K562 (cell line): ENCODE measurements at regions not wholly inside any gene's neighbourhood (a gene's known extent, or its start where the extent isn't known, plus 50 kb on each side); places are given as distances from the start of the nearest gene placed in this dataset.

Source experiments
- ATAC-seq: fragments of 200-7000 bp; cut with Tn5 transposase; 3 replicates; pipeline ENCODE4 v1.9.1; 2020; ENCODE audit warnings: moderate library complexity
- BruUV-seq: library from RNA; stranded (reverse); fragments of 400-500 nt; replicated peaks from 2 replicates; lab custom pipeline; 2021; lab: Mats Ljungman, UMichigan
- CTCF ChIA-PET: fragments of 300-600 bp; formaldehyde crosslinking; extraction: SDS; loops from one replicate; lab custom pipeline; 2021; ENCODE audit warnings: low intra/inter-chr PET ratio; lab: Yijun Ruan, JAX
- POLR2A ChIA-PET: fragments of 300-600, 350-650 bp; sonication (Branson Sonifier 250); formaldehyde crosslinking; extraction: SDS; loops from one replicate; lab custom pipeline; 2021; ENCODE audit warnings: antibody characterized with exemption, inconsistent platforms; lab: Yijun Ruan, JAX
- DNase-seq, 4 experiments: peaks; one replicate each; pipeline versions ENCODE4 v3.0.0 to v3.0.0-alpha.2; 2011 to 2018; ENCODE audit warnings: low spot score in 3 of 4, mixed read lengths in 3 of 4; ENCODE audit errors: extremely low read depth in 1 of 4
- FAIRE-seq: peaks from 2 replicates; lab custom pipeline; 2011; peaks lifted over from hg19 to GRCh38; lab: Jason Lieb, UNC
- H2AFZ ChIP-seq: 2 replicates; pipeline ENCODE4 v1.6.0; 2011; ENCODE audit warnings: low read depth, low read length, control low read depth, inconsistent platforms
- H3K27ac ChIP-seq: fragments of 200-600 bp; 3 replicates; pipeline ENCODE4 v1.8.0; 2011; ENCODE audit warnings: low read depth, mild to moderate bottlenecking, control low read depth, inconsistent platforms, low read length, moderate library complexity, mixed read lengths; ENCODE audit errors: extremely low read depth
- H3K27me3 ChIP-seq, 2 experiments: fragments of 300-600 bp in 1 of 2; 2 replicates in 1 of 2; 3 replicates in 1 of 2; pipeline versions ENCODE4 v1.6.0 to v1.8.0; 2011; ENCODE audit warnings: inconsistent platforms in 2 of 2, low read length in 2 of 2, mild to moderate bottlenecking in 1 of 2, mixed read lengths in 1 of 2, moderate library complexity in 1 of 2; ENCODE audit not compliant: control insufficient read depth in 2 of 2, insufficient read depth in 2 of 2
- H3K36me3 ChIP-seq: fragments of 300-600 bp; 3 replicates; pipeline ENCODE4 v1.8.0; 2011; ENCODE audit warnings: mild to moderate bottlenecking, low read length, inconsistent platforms; ENCODE audit not compliant: control insufficient read depth, insufficient read depth
- H3K4me1 ChIP-seq, 2 experiments: fragments of 200-600 bp in 1 of 2; replicated peaks in 1 of 2; 2 replicates in 1 of 2; 3 replicates in 1 of 2; pipeline versions ENCODE4 v1.5.1 to v1.8.0; 2011; ENCODE audit warnings: inconsistent platforms in 2 of 2, low read length in 2 of 2, mild to moderate bottlenecking in 1 of 2, mixed read lengths in 1 of 2, moderate library complexity in 1 of 2; ENCODE audit not compliant: control insufficient read depth in 2 of 2, insufficient read depth in 2 of 2
- H3K4me2 ChIP-seq: 2 replicates; pipeline ENCODE4 v1.6.1; 2011; ENCODE audit warnings: low read length, control low read depth, inconsistent platforms, mixed read lengths; ENCODE audit not compliant: insufficient read depth
- H3K4me3 ChIP-seq: fragments of 200-600 bp; sonication (generic), shearing (Covaris generic); 2 replicates; pipeline ENCODE4 v1.5.1; 2016; ENCODE audit warnings: control low read depth, inconsistent platforms
- H3K79me2 ChIP-seq: fragments of 200-600 bp; 3 replicates; pipeline ENCODE4 v1.8.0; 2011; ENCODE audit warnings: low read length, inconsistent platforms; ENCODE audit not compliant: control insufficient read depth, insufficient read depth
- H3K9ac ChIP-seq, 2 experiments: 2 replicates each; pipeline versions ENCODE4 v1.6.0 to v1.6.1; 2011; ENCODE audit warnings: low read depth in 2 of 2, low read length in 2 of 2, control low read depth in 1 of 2, inconsistent platforms in 1 of 2, mild to moderate bottlenecking in 1 of 2, mixed read lengths in 1 of 2; ENCODE audit not compliant: insufficient read depth in 1 of 2
- H3K9me1 ChIP-seq: one replicate; pipeline ENCODE4 v1.6.0; 2011; ENCODE audit warnings: inconsistent platforms, mild to moderate bottlenecking, low read length, moderate library complexity; ENCODE audit not compliant: control insufficient read depth, insufficient read depth
- H3K9me3 ChIP-seq: replicated peaks from 2 replicates; pipeline ENCODE4 v1.5.1; 2011; ENCODE audit warnings: low read depth, low read length, inconsistent platforms; ENCODE audit not compliant: control insufficient read depth, insufficient read depth
- H4K20me1 ChIP-seq: replicated peaks from 2 replicates; pipeline ENCODE4 v1.6.1; 2011; ENCODE audit warnings: low read length, inconsistent platforms, mixed read lengths; ENCODE audit not compliant: control insufficient read depth, insufficient read depth
- EWSR1 ChIP-seq: fragments of 450-650 bp; IDR thresholded peaks from 2 replicates; pipeline ENCODE4 v1.6.1; 2018; ENCODE audit warnings: borderline replicate concordance, mild to moderate bottlenecking, low read depth, moderate library complexity; ENCODE audit not compliant: partially characterized antibody
- IRF1 ChIP-seq: sonication (generic); formaldehyde crosslinking; IDR thresholded peaks from 2 replicates; pipeline ENCODE4 v1.8.0; 2022; ENCODE audit warnings: missing genetic modification reagents, mild to moderate bottlenecking, borderline replicate concordance
- LCOR ChIP-seq: sonication (generic); formaldehyde crosslinking; IDR thresholded peaks from 2 replicates; pipeline ENCODE4 v1.8.0; 2022; ENCODE audit warnings: mild to moderate bottlenecking, missing genetic modification reagents
- LEF1 ChIP-seq: fragments of 450-650 bp; IDR thresholded peaks from 2 replicates; pipeline ENCODE4 v1.6.1; 2016; ENCODE audit warnings: mild to moderate bottlenecking
- NCOA2 ChIP-seq, 2 experiments: fragments of 450-650 bp; IDR thresholded peaks; 2 replicates each; pipeline ENCODE4 v1.6.1; 2018; ENCODE audit warnings: mild to moderate bottlenecking in 2 of 2, moderate library complexity in 1 of 2; ENCODE audit not compliant: partially characterized antibody in 2 of 2
- POLR2AphosphoS5 ChIP-seq: IDR thresholded peaks from 2 replicates; pipeline ENCODE4 v1.6.1; 2011; ENCODE audit warnings: mild to moderate bottlenecking, low read depth, low read length, moderate library complexity; ENCODE audit not compliant: control insufficient read depth, insufficient read depth
- RAD21 ChIP-seq, 2 experiments: fragments of 250-450 bp in 1 of 2; fragments of 450-650 bp in 1 of 2; sonication (Bioruptor Pico) in 1 of 2; formaldehyde crosslinking in 1 of 2; IDR thresholded peaks in 1 of 2; conservative IDR thresholded peaks in 1 of 2; 2 replicates each; pipeline versions ENCODE4 v1.4.0 to v1.8.0; 2020 to 2022; ENCODE audit warnings: mild to moderate bottlenecking in 2 of 2, moderate library complexity in 1 of 2
- SPI1 ChIP-seq: IDR thresholded peaks from 2 replicates; pipeline ENCODE4 v1.6.1; 2011; ENCODE audit warnings: low read depth, low read length, control low read depth, borderline replicate concordance
- TAF7 ChIP-seq: fragments of 450-650 bp; IDR thresholded peaks from 2 replicates; pipeline ENCODE4 v1.6.1; 2016; ENCODE audit warnings: missing genetic modification characterization, missing compliant biosample characterization
- XRCC5 ChIP-seq: fragments of 200-400 bp; formaldehyde crosslinking; IDR thresholded peaks from 2 replicates; pipeline ENCODE4 v1.6.1; 2017; ENCODE audit warnings: low read depth, mild to moderate bottlenecking, low read length
- ZBTB12 ChIP-seq: fragments of 250-450 bp; sonication (Bioruptor Pico); IDR thresholded peaks from 2 replicates; pipeline ENCODE4 v1.4.0; 2020
- ZBTB9 ChIP-seq: fragments of 450-650 bp; formaldehyde crosslinking; IDR thresholded peaks from 2 replicates; pipeline ENCODE4 v1.4.0; 2020; ENCODE audit warnings: mild to moderate bottlenecking, moderate library complexity
- WGBS: fragments of 100-300 bp; shearing (Covaris generic); methylation state at CpG from one replicate; pipeline ENCODE4 v1.1.6; 2016; ENCODE audit warnings: low coverage, mixed read lengths; ENCODE audit not compliant: insufficient coverage; ENCODE audit errors: missing lambda C conversion rate; 5-methylcytosine and 5-hydroxymethylcytosine counted together
- in situ Hi-C: fragments of 300-500 bp; cut with MboI; formaldehyde crosslinking; loops from 4 replicates; pipeline ENCODE4 v1.15.0; 2018; ENCODE audit warnings: inconsistent platforms, mixed read lengths
- intact Hi-C: fragments of 100-400 bp; cut with micrococcal nuclease; formaldehyde crosslinking; loops from 2 replicates; pipeline ENCODE4 v1.14.2; 2022
- TF ChIP-seq, protein P1 (sequence below): fragments of 200-400 bp; formaldehyde crosslinking; IDR thresholded peaks from 2 replicates; pipeline ENCODE4 v1.6.1; 2017; ENCODE audit warnings: mild to moderate bottlenecking, low read depth, low read length, moderate library complexity

GRCh38 chr13:19055611-19056010 is 126.0 kb downstream of the TUBA3C start:
- TF ChIP-seq NCOA2 (IDR thresholded peaks at IDR 0.05; ENCODE audit: partially characterized antibody in 2 of 2) (no peak), EWSR1 (no peak), TAF7 (no peak), SPI1 (no peak), IRF1 (CRISPR knock-in tag) (no peak), ZBTB9 (CRISPR knock-in tag) (no peak), POLR2AphosphoS5 (no peak), RAD21 (CRISPR knock-in tag; conservative IDR thresholded peaks at IDR 0.05 in 1 of 2, IDR thresholded peaks at IDR 0.05 in 1 of 2) (no peak), LCOR (CRISPR knock-in tag) (no peak), XRCC5 (no peak), LEF1 (no peak), ZBTB12 (CRISPR knock-in tag) (no peak)
- TF ChIP-seq, protein P1, sequence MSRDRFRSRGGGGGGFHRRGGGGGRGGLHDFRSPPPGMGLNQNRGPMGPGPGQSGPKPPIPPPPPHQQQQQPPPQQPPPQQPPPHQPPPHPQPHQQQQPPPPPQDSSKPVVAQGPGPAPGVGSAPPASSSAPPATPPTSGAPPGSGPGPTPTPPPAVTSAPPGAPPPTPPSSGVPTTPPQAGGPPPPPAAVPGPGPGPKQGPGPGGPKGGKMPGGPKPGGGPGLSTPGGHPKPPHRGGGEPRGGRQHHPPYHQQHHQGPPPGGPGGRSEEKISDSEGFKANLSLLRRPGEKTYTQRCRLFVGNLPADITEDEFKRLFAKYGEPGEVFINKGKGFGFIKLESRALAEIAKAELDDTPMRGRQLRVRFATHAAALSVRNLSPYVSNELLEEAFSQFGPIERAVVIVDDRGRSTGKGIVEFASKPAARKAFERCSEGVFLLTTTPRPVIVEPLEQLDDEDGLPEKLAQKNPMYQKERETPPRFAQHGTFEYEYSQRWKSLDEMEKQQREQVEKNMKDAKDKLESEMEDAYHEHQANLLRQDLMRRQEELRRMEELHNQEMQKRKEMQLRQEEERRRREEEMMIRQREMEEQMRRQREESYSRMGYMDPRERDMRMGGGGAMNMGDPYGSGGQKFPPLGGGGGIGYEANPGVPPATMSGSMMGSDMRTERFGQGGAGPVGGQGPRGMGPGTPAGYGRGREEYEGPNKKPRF, result no peak
- H4K20me1 ChIP-seq, result no peaks in the 10 kb centered on the region
- ATAC-seq (no peak), FAIRE-seq (no peak), DNase-seq (no peak)
- in situ Hi-C loops (no loop called here), intact Hi-C loops (no loop called here)
- no peaks in the 10 kb centered on the region for H3K79me2 ChIP-seq
- H3K9ac ChIP-seq, result no peak overlapping the region
- no TSS peak for BruUV-seq
- 8% methylated on average over 2 of the region's 8 CpGs for WGBS
- H3K4me3 ChIP-seq, result no peak overlapping the region
- H2AFZ ChIP-seq, result no peak overlapping the region
- H3K27me3 ChIP-seq, result peaks cover 0 to 6% of the 10 kb centered on the region in 2 experiments; a peak in 2 of 5 replicates
- no peak overlapping the region for H3K27ac ChIP-seq
- CTCF ChIA-PET, result no interaction called here
- no peaks in the 10 kb centered on the region for H3K9me1 ChIP-seq
- H3K4me2 ChIP-seq, result no peak overlapping the region
- H3K4me1 ChIP-seq, result no peaks in the 10 kb centered on the region
- no peaks in the 10 kb centered on the region for H3K9me3 ChIP-seq
- POLR2A ChIA-PET, result no interaction called here
- no peaks in the 10 kb centered on the region for H3K36me3 ChIP-seq
